ENCODE measurements at regions not wholly inside any gene's neighbourhood (a gene's known extent, or its start where the extent isn't known, plus 50 kb on each side); places are given as distances from the start of the nearest gene placed in this dataset.
"Not testable (repeated sequence)": the region's sequence is repeated elsewhere in the genome, so short reads cannot be mapped to it uniquely, and the experiment has no call there.

- TF ChIP-seq EZH2 (IDR thresholded peaks at IDR 0.05; ENCODE audit: borderline replicate concordance, low read length); CTCF (conservative IDR thresholded peaks at IDR 0.05 in 1 of 2, IDR thresholded peaks at IDR 0.05 in 1 of 2; ENCODE audit: extremely low read depth in 1 of 2, insufficient read depth in 1 of 2, low read depth in 1 of 2, low read length in 2 of 2): not testable (repeated sequence)
These were observed 58.5 kb upstream of the METTL9 start for GRCh38 chr16:21540770-21541433.

Measured in mammary epithelial cell (primary cell).